ENCODE measurements at regions not wholly inside any gene's neighbourhood (a gene's known extent, or its start where the extent isn't known, plus 50 kb on each side); places are given as distances from the start of the nearest gene placed in this dataset.

DNA sequence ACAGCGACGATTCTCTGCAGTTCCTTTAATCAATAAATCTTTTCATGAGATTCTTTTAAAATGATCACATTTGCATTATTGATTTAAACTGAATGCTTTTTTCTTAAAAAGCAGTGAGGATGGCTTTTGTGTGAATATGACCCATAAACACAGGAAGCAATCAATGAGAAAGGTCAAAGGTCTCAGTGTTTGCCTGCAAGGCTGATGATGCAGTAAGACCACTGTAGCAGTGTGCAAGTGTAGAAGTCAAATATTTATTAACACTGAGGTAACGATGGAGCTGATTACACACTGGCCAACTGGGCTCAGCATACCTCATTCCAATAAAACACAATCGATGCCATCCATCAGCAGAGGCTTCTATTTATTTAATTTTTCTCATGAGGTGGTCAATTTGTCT is 633.5 kb downstream of the DCDC2C start:
- Histone ChIP-seq H3K27me3 (replicated peaks; ENCODE audit: insufficient read depth) (no peaks in the 10 kb centered on the region), H4K20me1 (ENCODE audit: insufficient read depth) (no peaks in the 10 kb centered on the region), H3K4me3 (no peak overlapping the region), H3K9ac (no peak overlapping the region), H3K9me2 (ENCODE audit: insufficient read depth) (no peaks in the 10 kb centered on the region), H3K9me3 (ENCODE audit: low read depth) (no peaks in the 10 kb centered on the region), H3K4me2 (ENCODE audit: unreplicated experiment) (no peak overlapping the region), H3K79me2 (ENCODE audit: insufficient read depth) (no peaks in the 10 kb centered on the region), H3K4me1 (ENCODE audit: insufficient read depth) (no peaks in the 10 kb centered on the region), H3F3A (ENCODE audit: insufficient read depth) (no peaks in the 10 kb centered on the region), H3K36me3 (ENCODE audit: low read depth) (no peaks in the 10 kb centered on the region), H2AFZ (no peak overlapping the region), H3K27ac (no peak overlapping the region)
- TF ChIP-seq EZH2 (IDR thresholded peaks at IDR 0.05; ENCODE audit: insufficient read depth, poor library complexity, severe bottlenecking) (no peak), EZH2phosphoT487 (IDR thresholded peaks at IDR 0.05; ENCODE audit: insufficient read depth, low read depth) (no peak)
- WGBS, 2 experiments (ENCODE audit: low coverage in 1 of 2, low lambda C conversion rate in 2 of 2, missing lambda C conversion rate in 2 of 2), result 19 to 32% methylated on average over 4 of the region's 4 CpGs
- in situ Hi-C loops (cut with MboI), result no loop called here
- no peak for DNase-seq

DNA sequence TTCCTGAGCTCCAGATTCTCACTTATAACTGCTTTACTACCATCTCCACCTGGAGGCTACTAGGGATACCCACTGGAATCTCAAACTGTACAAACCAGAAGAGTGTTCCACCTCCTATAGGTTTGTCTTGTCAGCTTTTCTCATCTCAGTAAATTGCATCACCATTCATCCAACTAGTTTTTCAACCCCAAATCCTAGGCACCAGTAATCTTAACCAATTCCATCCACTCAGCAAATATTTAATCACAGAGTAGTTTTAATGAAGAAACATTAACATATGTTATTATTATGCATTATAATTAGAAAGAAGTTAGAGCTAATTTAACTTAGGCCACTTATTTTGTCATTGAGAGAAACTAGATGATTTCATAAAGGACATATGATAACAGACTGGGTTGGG is 635.0 kb downstream of the DCDC2C start:
- Histone ChIP-seq H3K27me3 (replicated peaks; ENCODE audit: insufficient read depth) (no peaks in the 10 kb centered on the region), H3K79me2 (ENCODE audit: insufficient read depth) (no peaks in the 10 kb centered on the region), H3K9me2 (ENCODE audit: insufficient read depth) (no peaks in the 10 kb centered on the region), H3K36me3 (ENCODE audit: low read depth) (no peaks in the 10 kb centered on the region), H3K27ac (no peak overlapping the region), H3K4me1 (ENCODE audit: insufficient read depth) (no peaks in the 10 kb centered on the region), H3K9ac (no peak overlapping the region), H3K9me3 (ENCODE audit: low read depth) (no peaks in the 10 kb centered on the region), H4K20me1 (ENCODE audit: insufficient read depth) (no peaks in the 10 kb centered on the region), H2AFZ (no peak overlapping the region), H3K4me2 (ENCODE audit: unreplicated experiment) (no peak overlapping the region), H3K4me3 (no peak overlapping the region), H3F3A (ENCODE audit: insufficient read depth) (no peaks in the 10 kb centered on the region)
- DNase-seq, result no peak
- no peak for TF ChIP-seq EZH2 (IDR thresholded peaks at IDR 0.05; ENCODE audit: insufficient read depth, poor library complexity, severe bottlenecking)
- TF ChIP-seq EZH2phosphoT487 (IDR thresholded peaks at IDR 0.05; ENCODE audit: insufficient read depth, low read depth), result no peak
- in situ Hi-C loops (cut with MboI), result no loop called here

DNA sequence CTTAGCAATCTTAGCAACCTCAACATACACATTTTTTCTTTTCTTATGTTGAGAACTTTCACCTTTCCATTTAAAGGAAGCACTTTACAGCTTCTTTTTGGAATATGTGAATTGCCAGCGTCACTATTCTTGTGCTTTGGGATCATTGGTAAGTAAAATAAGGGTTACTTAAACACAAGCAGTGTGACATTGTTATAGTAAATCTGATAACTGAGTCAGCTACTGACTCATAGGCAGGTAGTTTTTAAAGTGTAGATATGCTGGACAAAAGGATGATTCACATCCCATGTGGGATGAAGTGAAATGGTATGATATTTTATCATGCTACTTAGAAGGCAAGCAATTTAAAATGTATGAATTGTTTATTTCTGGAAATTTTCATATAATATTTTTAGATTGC is 637.2 kb downstream of the DCDC2C start:
- no peaks in the 10 kb centered on the region for H3K27me3 ChIP-seq (replicated peaks; ENCODE audit: insufficient read depth)
- no peak for TF ChIP-seq EZH2phosphoT487 (IDR thresholded peaks at IDR 0.05; ENCODE audit: insufficient read depth, low read depth)
- no peak for TF ChIP-seq EZH2 (IDR thresholded peaks at IDR 0.05; ENCODE audit: insufficient read depth, poor library complexity, severe bottlenecking)
- no peak overlapping the region for H3K4me2 ChIP-seq (ENCODE audit: unreplicated experiment)
- no peaks in the 10 kb centered on the region for H3K4me1 ChIP-seq (ENCODE audit: insufficient read depth)
- H3K27ac ChIP-seq, result no peak overlapping the region
- H3K9me3 ChIP-seq (ENCODE audit: low read depth), result no peaks in the 10 kb centered on the region
- no peaks in the 10 kb centered on the region for H3K79me2 ChIP-seq (ENCODE audit: insufficient read depth)
- no peaks in the 10 kb centered on the region for H3K36me3 ChIP-seq (ENCODE audit: low read depth)
- no peaks in the 10 kb centered on the region for H3K9me2 ChIP-seq (ENCODE audit: insufficient read depth)
- H3K9ac ChIP-seq, result no peak overlapping the region
- WGBS, 2 experiments (ENCODE audit: low coverage in 1 of 2, low lambda C conversion rate in 2 of 2, missing lambda C conversion rate in 2 of 2), result 14 to 18% methylated on average over 1 of the region's 1 CpG
- H2AFZ ChIP-seq, result no peak overlapping the region
- in situ Hi-C loops (cut with MboI), result no loop called here
- no peak overlapping the region for H3K4me3 ChIP-seq
- no peak for DNase-seq
- H3F3A ChIP-seq (ENCODE audit: insufficient read depth), result no peaks in the 10 kb centered on the region
- no peaks in the 10 kb centered on the region for H4K20me1 ChIP-seq (ENCODE audit: insufficient read depth)

DNA sequence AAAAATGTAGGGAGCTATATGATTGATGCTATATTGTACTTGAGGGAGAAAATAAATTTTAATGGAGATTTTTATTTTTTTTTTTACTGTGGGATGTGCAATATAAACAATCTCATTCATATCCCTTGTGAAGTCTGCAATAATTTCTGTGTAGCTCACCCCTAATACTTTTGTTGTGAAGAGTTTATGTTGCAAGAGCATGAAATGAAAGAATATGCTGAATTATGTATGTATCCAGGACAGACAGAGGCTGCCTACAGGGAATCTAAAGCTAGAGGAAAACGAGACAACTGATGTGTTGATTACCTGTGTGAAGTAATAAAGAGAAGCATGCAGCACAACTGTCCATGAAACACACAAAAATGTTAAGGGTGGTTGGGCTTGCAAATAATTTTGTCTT is 643.3 kb downstream of the DCDC2C start:
- Histone ChIP-seq H3K36me3 (ENCODE audit: low read depth) (no peaks in the 10 kb centered on the region), H3K27ac (no peak overlapping the region), H3F3A (ENCODE audit: insufficient read depth) (no peaks in the 10 kb centered on the region), H3K79me2 (ENCODE audit: insufficient read depth) (no peaks in the 10 kb centered on the region), H2AFZ (no peak overlapping the region), H3K4me2 (ENCODE audit: unreplicated experiment) (no peak overlapping the region), H3K9ac (no peak overlapping the region), H4K20me1 (ENCODE audit: insufficient read depth) (no peaks in the 10 kb centered on the region), H3K4me3 (no peak overlapping the region), H3K9me3 (ENCODE audit: low read depth) (no peaks in the 10 kb centered on the region), H3K4me1 (ENCODE audit: insufficient read depth) (no peaks in the 10 kb centered on the region), H3K9me2 (ENCODE audit: insufficient read depth) (no peaks in the 10 kb centered on the region), H3K27me3 (replicated peaks; ENCODE audit: insufficient read depth) (no peaks in the 10 kb centered on the region)
- no peak for DNase-seq
- TF ChIP-seq EZH2 (IDR thresholded peaks at IDR 0.05; ENCODE audit: insufficient read depth, poor library complexity, severe bottlenecking) (no peak), EZH2phosphoT487 (IDR thresholded peaks at IDR 0.05; ENCODE audit: insufficient read depth, low read depth) (no peak)
- in situ Hi-C loops (cut with MboI), result no loop called here
- 0% methylated on average over 1 of the region's 1 CpG for WGBS, 2 experiments (ENCODE audit: low coverage in 1 of 2, low lambda C conversion rate in 2 of 2, missing lambda C conversion rate in 2 of 2)

DNA sequence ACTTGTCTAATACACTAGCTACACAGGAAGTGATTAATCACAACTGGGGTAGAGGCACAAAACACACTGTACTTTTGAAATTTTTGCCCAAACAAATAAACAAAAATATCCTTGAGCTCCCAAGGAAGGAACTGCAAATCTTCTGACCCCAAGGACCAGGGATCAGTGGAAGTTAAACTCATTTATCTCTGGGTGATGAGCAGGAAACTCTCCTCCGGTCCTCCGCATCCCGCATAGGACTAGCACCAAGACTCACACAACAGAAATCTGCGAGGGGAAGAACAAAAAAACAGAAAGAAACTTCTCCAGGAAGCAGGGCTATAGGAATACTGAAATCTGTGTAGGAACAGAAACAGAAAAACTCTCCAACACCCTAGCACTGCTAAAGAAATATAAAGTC is 650.3 kb downstream of the DCDC2C start:
- no peaks in the 10 kb centered on the region for H4K20me1 ChIP-seq (ENCODE audit: insufficient read depth)
- no peak for TF ChIP-seq EZH2 (IDR thresholded peaks at IDR 0.05; ENCODE audit: insufficient read depth, poor library complexity, severe bottlenecking)
- no peak for TF ChIP-seq EZH2phosphoT487 (IDR thresholded peaks at IDR 0.05; ENCODE audit: insufficient read depth, low read depth)

More for the DNA sequence above, 650.3 kb downstream of the DCDC2C start:
- in situ Hi-C loops (cut with MboI), result no loop called here
- DNase-seq, result no peak
- no peaks in the 10 kb centered on the region for H3F3A ChIP-seq (ENCODE audit: insufficient read depth)
- 66 to 67% methylated on average over 4 of the region's 4 CpGs for WGBS, 2 experiments (ENCODE audit: low coverage in 1 of 2, low lambda C conversion rate in 2 of 2, missing lambda C conversion rate in 2 of 2)
- H3K9me2 ChIP-seq (ENCODE audit: insufficient read depth), result no peaks in the 10 kb centered on the region
- H3K9ac ChIP-seq, result no peak overlapping the region
- H3K4me1 ChIP-seq (ENCODE audit: insufficient read depth), result no peaks in the 10 kb centered on the region
- H3K36me3 ChIP-seq (ENCODE audit: low read depth), result no peaks in the 10 kb centered on the region
- H3K27ac ChIP-seq, result no peak overlapping the region
- no peaks in the 10 kb centered on the region for H3K27me3 ChIP-seq (replicated peaks; ENCODE audit: insufficient read depth)
- H3K4me2 ChIP-seq (ENCODE audit: unreplicated experiment), result no peak overlapping the region
- no peaks in the 10 kb centered on the region for H3K79me2 ChIP-seq (ENCODE audit: insufficient read depth)
- no peak overlapping the region for H3K4me3 ChIP-seq
- no peak overlapping the region for H2AFZ ChIP-seq
- H3K9me3 ChIP-seq (ENCODE audit: low read depth), result no peaks in the 10 kb centered on the region

All from GM23248 (cell line).